HG03575 (cell line): ENCODE measurements at regions not wholly inside any gene's neighbourhood (a gene's known extent, or its start where the extent isn't known, plus 50 kb on each side); places are given as distances from the start of the nearest gene placed in this dataset.

Experiments
- ATAC-seq: cut with Tn5 transposase; IDR thresholded peaks from one replicate; pipeline ENCODE4 v1.9.1; 2021; ENCODE audit not compliant: unreplicated experiment, insufficient number of reproducible peaks, low FRiP score; ENCODE audit errors: extremely low read depth

DNA sequence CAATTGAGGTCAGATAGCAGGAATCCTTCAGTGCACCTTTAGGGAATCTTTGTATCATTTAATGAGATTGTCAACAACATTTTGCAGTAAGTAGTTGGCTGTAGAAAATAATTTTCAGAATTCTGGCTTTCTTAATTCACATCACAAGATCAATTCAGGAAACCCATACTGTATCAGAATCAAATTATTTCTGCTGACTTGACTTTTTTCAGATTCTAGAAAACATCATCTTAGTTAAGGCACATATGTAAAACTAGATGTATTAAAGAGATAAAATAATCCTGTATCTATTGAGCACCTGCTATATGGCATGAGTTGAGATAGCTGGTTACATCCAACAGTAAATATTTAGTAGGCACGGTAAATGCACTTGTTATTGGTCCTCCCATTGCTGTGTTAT lies 791.4 kb downstream of the TDRD15 start:
- ATAC-seq: no peak

DNA sequence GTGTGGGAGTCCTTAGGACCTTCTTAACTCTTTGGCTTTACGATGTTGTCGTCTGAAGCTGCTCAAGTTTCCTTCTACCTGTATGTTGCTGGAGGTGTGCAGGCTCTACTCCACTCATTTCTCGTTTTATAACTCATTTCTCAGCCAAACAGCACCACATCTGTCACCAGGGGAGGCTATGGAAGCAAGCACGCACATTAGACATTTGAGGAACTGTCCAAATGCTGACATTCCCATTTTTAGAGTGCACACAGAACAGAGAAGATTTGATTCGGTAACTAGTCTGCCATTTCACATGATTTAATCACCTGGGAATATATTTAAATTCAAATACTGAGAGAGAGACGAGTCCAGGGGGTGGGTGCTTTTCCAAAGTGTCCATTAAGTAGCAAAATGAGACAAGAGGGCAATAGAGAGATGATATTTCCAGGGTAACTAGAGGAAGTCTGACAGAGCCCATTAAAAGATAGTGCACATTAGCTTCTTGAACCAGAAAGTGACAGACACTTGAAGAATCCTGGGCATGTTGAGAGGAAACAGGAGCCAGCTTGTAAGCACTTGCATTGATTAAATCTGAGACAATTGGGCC lies 793.3 kb downstream of the TDRD15 start:
- ATAC-seq: no peak

DNA sequence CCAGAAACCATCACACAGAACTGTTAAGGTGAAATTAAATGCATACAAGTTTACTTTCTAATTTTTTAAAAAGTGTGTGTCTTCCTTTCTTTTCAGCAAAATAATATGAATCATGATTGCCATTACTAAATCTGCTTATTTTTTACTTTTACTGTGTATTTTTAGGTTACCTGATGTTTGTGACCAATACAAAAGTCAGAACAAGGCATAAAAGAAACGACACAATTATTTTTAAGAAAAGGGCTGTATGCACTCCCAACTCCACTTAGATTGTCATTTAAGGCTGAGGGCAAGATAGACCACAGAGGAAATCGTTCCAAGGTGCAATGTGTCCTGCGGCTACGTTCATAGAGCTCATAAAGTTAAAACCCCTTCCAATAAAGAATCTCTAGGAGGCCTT lies 797.0 kb downstream of the TDRD15 start:
- no peak for ATAC-seq

DNA sequence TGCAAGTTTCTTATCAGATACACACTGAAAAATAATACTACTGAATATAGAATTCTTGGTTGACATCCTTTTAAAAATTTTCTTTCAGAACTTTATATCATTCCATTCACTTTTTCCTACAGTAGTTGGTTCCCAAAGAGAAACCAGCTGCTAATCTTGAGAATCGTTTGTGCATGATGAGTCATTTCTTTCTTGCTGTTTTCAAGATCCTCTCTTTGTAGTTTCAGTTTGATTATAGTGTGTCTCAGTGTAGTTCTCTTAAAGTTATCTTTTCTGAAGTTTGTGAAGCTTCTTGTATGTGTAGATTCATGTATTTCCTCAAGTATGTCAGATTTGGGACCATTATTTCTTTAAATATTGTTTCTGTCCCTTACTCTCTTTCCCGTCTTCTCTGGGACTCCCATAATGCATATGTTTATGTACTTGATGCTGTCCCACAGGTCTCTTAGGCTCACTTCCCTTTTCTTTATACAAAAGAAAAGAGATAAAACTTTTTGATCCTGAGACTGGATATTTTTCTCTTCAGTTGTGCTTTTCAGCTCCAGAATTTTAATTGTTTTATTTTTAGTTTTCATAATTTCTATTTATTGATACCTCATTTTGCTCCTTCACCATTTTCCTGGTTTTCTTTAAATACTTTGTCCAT lies 801.0 kb downstream of the TDRD15 start:
- ATAC-seq: peak; percentile 90

DNA sequence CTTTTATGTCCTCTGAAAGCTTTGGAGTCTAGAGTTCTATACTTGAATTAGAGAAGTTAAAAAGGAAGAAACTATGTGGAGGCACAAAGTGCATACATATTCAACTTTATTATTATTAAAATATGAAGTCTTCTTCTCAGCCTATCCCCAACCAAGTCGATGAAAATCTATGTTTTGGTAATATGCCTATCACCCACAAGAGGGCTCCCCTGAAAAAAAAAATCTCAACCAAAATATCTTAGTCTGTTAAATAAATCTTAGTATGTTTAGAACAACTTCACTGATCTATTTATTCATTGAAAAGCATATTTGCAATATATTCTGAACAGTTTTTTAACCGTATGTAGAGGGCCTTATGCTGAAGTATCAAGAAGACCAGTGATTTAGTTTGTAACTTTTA lies 804.5 kb downstream of the TDRD15 start:
- no peak for ATAC-seq

DNA sequence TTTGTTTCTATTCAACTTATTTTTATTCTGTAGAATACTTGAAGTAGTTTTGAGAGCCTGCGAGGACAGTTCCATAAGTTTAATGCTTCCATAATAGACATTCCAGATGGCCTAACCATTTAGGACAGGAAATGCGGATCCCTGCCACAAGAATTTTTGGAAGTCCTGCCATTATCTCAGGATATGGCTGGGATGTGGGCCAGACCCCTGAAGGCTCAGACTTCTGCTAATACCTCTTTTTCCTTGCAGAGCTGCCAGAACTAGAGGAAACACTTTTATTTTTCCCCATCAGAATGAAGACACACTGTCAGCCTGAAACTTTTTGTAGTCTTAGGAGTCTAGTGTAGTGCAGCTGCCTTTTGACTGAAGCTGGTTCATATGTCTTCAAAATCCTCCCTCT lies 806.5 kb downstream of the TDRD15 start:
- no peak for ATAC-seq

DNA sequence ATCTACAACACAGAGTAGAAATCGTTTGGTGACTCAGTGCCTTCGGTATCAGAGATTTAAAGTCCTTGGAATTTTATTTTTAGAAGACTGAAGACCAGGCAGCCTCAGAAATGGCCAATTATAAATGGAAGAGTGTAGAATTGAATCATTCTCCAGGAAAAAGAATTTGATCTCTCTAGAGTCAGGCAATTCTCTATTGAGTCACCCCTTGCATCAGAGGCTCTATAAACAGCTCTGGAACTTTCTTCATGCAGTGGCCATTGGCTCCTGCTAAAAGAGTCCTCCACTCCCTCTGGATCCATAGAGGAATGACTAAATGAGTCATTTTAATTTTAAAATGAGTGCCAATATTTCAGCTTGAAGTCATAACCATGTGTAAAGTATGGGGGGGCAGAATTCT lies 816.2 kb downstream of the TDRD15 start:
- no peak for ATAC-seq

DNA sequence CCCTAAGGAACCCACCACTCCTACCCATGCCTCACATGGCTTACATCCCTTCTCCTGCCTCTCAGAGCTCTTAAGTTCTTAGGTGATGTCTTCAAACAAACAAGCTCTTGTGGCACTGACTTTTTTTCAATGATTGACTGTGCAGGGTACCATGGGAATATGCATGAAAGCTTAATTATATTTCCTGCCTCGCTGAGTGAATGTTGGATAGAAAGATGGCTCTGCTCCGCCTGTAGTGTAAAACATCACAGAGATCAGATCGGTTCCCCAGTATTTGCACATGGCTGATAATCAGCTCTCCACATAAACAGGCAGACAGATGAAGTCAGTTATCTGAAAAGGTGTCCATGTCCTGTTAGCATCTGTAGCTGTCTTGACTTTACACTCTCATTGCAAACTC lies 820.8 kb downstream of the TDRD15 start:
- no peak for ATAC-seq

DNA sequence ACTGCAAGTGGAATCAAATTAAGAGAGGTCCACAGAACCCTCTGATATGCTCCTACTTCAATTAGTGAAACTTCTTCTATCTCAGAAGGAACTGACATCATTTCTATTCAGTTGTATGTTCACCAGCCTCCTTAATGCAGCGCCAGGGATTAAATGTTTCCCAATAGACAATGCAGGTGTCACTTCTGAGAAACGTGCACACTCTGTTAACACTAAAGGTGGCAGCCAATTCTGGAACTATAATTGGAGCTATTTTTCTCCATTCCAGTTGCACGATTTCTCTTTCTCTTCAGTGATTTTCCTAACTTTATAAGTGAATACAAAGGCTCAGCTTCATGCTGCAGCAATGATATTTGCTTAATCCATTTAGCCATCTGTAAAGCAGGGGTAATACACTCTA lies 821.9 kb downstream of the TDRD15 start:
- no peak for ATAC-seq

DNA sequence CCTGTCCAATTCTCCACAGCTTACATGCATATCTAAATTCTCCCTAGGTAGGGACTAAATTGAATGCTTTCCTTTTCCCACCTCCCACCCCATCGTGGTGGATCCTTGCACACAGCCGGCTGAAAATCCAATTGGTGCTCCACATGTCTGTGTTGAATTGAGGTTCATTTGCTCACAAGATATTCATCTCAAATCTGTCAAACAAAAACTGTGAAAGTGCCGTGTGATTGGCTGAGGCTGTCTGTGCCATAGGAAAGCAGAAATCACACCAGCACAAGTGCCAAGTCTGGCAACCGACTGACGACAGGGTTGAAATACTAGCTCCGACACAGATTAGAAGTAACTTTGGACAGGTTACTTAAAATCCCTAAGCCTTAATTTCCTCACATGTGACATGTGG lies 823.3 kb downstream of the TDRD15 start:
- no peak for ATAC-seq

DNA sequence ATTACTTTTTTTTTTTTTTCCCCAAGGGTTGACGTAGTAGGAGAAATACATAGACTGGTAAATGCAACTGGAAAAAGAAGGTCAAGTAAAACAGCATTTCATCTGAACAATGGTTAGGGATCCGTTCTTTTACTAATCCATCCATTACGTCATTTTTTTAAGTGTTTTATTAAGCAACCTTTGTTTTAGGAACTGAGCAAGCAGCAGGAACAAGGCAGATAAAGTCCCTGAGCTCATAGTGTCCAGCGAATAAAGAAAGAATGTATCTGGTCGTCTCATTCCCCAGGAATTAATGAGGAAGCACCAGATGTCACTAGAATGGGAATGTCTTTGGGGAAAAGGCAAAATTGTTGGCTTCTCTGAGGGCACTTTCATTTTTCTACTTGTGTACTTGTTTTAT lies 842.4 kb downstream of the TDRD15 start:
- no peak for ATAC-seq

DNA sequence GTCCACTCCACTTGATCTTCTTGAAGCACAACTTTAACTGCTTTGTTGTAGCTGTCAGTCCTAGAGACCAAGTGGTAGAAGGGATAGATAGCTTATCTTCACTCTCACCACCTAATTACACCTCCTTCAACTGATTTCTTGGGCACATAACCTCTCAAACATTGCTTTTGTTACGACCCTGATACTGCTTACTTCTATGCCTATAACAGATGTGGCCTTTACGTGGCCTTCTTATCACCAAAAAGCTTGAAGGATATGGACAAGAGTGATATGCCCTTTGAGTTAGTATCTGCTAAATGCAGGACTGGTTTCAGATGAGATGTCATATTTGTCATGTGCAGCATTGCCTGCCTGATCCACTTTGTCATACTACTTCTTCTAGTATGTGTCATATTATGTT lies 847.2 kb downstream of the TDRD15 start:
- ATAC-seq: no peak

DNA sequence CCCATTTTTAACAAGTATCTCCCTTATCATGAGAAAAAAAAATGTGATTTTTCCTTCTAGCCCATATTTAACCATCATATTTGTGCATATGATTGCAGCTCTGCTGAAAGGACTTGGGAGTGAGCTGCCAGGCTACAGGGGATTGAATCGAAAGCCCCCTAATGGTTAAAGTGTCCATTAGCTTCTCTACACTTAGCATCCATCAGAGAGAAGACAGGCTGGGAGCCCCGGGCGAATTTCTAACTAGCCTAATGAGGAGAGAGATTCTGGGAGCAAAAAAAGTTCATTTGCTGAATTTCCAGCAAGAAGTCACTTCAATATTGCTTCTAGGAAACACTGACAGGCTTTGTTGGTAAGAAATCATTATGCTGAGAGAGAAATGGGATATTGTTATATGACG lies 848.8 kb downstream of the TDRD15 start:
- ATAC-seq: no peak

DNA sequence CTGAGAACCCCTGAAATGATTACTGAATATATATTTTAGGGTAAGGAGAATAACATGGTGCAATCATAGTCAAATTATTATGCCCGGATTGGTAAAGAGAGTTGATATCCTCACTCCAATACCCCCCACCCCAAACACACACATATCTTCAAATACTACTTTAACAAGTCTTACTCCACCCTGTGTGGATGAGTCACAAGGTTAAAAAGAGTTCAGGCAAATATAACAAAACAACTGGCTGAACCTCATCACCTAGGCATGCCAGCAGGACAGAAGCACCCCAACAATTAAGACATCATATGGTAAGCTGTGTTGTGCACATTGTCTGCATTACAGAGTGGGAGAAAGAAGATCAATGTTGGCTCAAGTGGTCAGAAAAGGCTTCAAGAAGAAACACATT lies 857.4 kb downstream of the TDRD15 start:
- ATAC-seq: no peak

DNA sequence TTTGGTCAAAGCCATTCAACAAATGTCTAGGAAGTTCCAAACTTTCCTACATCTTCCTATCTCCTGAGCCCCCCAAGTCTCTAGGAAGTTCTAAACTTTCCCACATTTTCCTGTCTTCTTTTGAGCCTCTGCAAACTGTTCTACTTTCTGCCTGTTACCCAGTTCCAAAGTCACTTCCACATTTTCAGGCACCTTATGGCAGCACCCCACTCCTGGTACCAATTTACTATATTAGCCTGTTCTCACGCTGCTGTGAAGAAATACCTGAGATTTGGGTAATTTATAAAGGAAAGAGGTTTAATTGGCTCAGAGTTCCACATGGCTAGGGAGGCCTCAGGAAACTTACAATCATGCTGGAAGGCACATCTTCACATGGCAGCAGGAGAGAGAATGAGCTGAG lies 869.2 kb downstream of the TDRD15 start:
- no peak for ATAC-seq

DNA sequence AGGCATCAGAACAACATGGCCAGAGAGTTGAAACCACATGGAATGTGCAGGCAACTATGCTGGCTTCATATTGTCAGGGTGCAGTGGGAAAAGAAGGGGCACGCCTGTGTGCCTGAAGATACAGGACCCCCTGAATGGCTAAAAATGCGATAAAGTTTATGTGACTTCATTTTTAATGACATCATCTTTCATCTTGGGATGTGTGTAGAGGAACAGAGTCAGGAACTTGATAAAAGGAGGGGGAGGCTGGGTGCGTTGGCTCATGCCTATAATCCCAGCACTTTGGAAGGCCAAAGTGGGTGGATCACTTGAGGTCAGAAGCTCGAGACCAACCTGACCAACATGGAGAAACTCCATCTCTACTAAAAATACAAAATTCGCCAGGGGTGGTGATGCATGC lies 872.6 kb downstream of the TDRD15 start:
- no peak for ATAC-seq

DNA sequence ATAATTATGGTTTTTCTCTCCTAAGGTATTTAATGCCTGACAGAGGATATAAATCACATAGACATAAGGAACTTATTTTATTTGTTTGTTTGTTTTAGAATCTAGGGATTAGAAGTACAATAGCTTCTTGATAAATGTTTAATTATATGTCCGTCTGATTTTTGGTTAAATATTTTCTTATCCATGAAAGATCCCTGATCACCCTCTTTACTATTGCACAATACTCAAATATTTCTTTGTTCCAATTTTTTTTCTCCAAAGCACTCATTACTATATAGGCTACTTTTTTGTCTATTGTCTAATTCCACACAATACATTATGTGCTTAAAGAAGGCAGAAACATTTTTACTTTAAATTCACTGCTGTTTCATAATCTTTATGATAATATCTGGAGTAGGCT lies 875.8 kb downstream of the TDRD15 start:
- no peak for ATAC-seq

DNA sequence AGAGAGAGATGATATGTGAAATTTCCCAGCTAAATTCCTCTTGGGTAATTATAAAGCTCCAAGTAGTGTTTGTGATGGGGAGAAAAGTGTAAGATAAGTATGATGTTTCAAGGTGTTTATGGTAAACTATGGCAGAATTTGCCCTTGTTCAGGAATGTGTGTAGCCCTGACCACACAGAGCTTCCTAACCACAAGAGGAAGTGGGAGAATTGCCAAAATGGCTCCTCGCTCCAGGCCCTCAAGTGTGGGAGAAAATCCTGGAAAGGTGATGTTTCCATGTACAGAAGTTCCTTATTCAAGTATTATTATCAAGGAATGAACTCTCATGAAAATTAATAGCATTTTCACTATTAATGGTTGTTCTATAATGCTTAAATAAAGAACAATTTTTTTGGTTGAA lies 878.3 kb downstream of the TDRD15 start:
- ATAC-seq: no peak

DNA sequence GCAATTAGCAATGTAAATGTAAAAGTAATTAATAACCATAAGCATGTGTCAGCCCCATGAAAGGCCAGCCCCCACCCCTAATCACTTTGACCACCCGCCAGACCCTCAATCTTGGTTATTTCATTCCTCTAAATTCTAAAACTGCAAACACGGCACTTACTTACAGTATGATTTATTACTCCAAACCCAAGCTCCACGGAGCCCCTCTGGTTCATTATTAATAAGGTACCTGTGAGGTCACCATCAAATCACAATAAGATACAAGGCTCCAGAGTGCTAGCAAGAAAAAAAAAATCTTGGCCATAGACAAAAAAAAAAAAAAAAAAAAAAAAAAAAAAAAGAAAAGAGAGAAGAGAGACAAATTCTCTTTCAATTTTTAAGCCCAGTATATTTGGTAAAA lies 879.5 kb downstream of the TDRD15 start:
- ATAC-seq: no peak

DNA sequence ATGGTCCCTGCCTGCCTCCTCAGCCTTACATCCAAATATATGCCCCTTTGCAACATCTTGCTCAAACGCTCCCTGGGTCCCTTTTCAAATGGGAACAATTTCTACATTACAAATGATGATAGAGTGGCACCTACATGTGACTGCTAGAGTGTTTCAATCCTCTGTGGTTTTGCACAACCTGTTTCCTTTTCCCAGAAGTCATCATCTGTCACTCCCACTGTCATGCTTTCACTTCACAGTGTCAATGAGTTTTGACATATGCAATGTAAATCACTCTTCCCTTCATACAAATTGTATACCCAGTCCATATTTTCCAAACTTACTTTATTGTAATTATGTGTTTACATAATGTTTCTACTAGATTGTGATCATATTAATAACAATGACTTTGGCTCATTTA lies 887.3 kb downstream of the TDRD15 start:
- no peak for ATAC-seq

DNA sequence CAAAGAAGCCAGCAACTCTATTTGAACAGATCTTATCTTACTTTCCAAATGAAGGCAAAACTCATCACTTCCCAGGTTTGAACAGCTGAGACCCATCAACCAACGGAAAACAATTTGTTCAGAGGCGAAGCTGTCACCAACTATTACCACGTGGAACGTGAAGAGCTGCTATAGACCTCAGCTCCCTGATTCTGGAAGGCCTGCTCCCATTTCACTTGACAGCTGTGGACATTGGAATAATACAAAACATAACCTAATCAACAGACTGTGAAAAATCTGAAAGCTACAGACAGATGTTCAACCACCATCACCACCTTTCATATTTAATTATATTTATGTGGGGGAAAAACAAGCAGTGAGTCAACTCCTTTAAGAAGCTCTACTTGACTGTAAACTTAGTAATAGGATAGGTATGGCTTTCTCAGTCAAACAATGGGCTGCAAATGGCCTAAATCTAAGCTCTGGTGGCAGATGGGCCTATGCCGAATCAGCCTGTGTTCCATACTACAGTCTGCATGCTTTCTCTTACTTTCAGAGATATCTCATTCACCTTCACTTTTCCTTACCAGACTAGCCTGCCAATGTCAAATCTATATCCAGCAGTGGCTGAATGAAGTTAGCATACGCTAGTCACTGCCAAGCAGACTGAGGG lies 896.4 kb downstream of the TDRD15 start:
- ATAC-seq: no peak
